Keratinocyte (primary cell): ENCODE measurements at regions not wholly inside any gene's neighbourhood (a gene's known extent, or its start where the extent isn't known, plus 50 kb on each side); places are given as distances from the start of the nearest gene placed in this dataset.

Experiments used
- DNase-seq: peaks from one replicate; pipeline ENCODE4 v3.0.0-alpha.2; 2011; ENCODE audit warnings: low read depth, missing footprints, low spot score
- FAIRE-seq: peaks from 2 replicates; lab custom pipeline; 2011; peaks lifted over from hg19 to GRCh38; lab: Jason Lieb, UNC
- H2AFZ ChIP-seq: 2 replicates; pipeline ENCODE4 v1.6.0; 2012; ENCODE audit warnings: low read length, control low read depth, inconsistent platforms; ENCODE audit not compliant: control insufficient read depth
- H3K27ac ChIP-seq: 2 replicates; pipeline ENCODE4 v1.5.1; 2011; ENCODE audit warnings: low read length; ENCODE audit not compliant: control insufficient read depth, insufficient read depth
- H3K27me3 ChIP-seq: 3 replicates; pipeline ENCODE4 v1.6.0; 2011; ENCODE audit warnings: low read length; ENCODE audit not compliant: control insufficient read depth, insufficient read depth; ENCODE audit errors: extremely low read depth
- H3K36me3 ChIP-seq, 2 experiments: 2 replicates in 1 of 2; 3 replicates in 1 of 2; pipeline ENCODE4 v1.5.1; 2011; ENCODE audit warnings: low read length in 2 of 2, mild to moderate bottlenecking in 1 of 2; ENCODE audit not compliant: control insufficient read depth in 2 of 2, insufficient read depth in 2 of 2; ENCODE audit errors: extremely low read depth in 1 of 2
- H3K4me1 ChIP-seq: 3 replicates; pipeline ENCODE4 v1.5.1; 2011; ENCODE audit warnings: low read length; ENCODE audit not compliant: control insufficient read depth, insufficient read depth; ENCODE audit errors: extremely low read depth
- H3K4me2 ChIP-seq: 3 replicates; pipeline ENCODE4 v1.6.0; 2011; ENCODE audit warnings: low read depth, low read length; ENCODE audit not compliant: control insufficient read depth, insufficient read depth; ENCODE audit errors: extremely low read depth
- H3K4me3 ChIP-seq, 3 experiments: fragments of 200-600 bp in 1 of 3; sonication (generic) in 1 of 3; 2 replicates in 2 of 3; 3 replicates in 1 of 3; pipeline ENCODE4 v1.5.1; 2011 to 2016; ENCODE audit warnings: low read length in 3 of 3, mild to moderate bottlenecking in 3 of 3, control low read depth in 2 of 3, inconsistent platforms in 1 of 3, low read depth in 1 of 3, mixed read lengths in 1 of 3, mixed run types in 1 of 3, moderate library complexity in 1 of 3; ENCODE audit not compliant: control insufficient read depth in 2 of 3, insufficient read depth in 2 of 3; ENCODE audit errors: extremely low read depth in 1 of 3
- H3K79me2 ChIP-seq: 2 replicates; pipeline ENCODE4 v1.6.0; 2012; ENCODE audit warnings: low read length; ENCODE audit not compliant: control insufficient read depth, insufficient read depth
- H3K9ac ChIP-seq: 3 replicates; pipeline ENCODE4 v1.6.0; 2011; ENCODE audit warnings: low read length; ENCODE audit not compliant: control insufficient read depth, insufficient read depth; ENCODE audit errors: extremely low read depth
- H3K9me1 ChIP-seq: 3 replicates; pipeline ENCODE4 v1.6.0; 2011; ENCODE audit warnings: low read length; ENCODE audit not compliant: control insufficient read depth, insufficient read depth; ENCODE audit errors: extremely low read depth
- H3K9me3 ChIP-seq: 2 replicates; pipeline ENCODE4 v1.5.1; 2012; ENCODE audit warnings: low read depth, low read length; ENCODE audit not compliant: control insufficient read depth
- H4K20me1 ChIP-seq: 3 replicates; pipeline ENCODE4 v1.6.0; 2011; ENCODE audit warnings: low read length; ENCODE audit not compliant: control insufficient read depth, insufficient read depth; ENCODE audit errors: extremely low read depth
- CTCF ChIP-seq, 3 experiments: IDR thresholded peaks in 1 of 3; conservative IDR thresholded peaks in 1 of 3; optimal IDR thresholded peaks in 1 of 3; 2 replicates in 2 of 3; 3 replicates in 1 of 3; pipeline versions ENCODE3 to v1.5.1; 2011; ENCODE audit warnings: low read length in 3 of 3, mild to moderate bottlenecking in 3 of 3, moderate library complexity in 2 of 3, control low read depth in 1 of 3, inconsistent platforms in 1 of 3; ENCODE audit not compliant: insufficient read depth in 2 of 3; ENCODE audit errors: extremely low read depth in 1 of 3
- EZH2 ChIP-seq: IDR thresholded peaks from one replicate; pipeline ENCODE4 v1.6.1; 2012; ENCODE audit warnings: inconsistent platforms, mild to moderate bottlenecking, low read length, moderate library complexity
- dilution Hi-C: fragments of 300-500 bp; cut with MboI; formaldehyde crosslinking; loops from one replicate; pipeline ENCODE4 v1.7.0; 2020; ENCODE audit warnings: low sequenced_read_pairs; ENCODE audit not compliant: extremely low pct_ligation_motif_present

DNA sequence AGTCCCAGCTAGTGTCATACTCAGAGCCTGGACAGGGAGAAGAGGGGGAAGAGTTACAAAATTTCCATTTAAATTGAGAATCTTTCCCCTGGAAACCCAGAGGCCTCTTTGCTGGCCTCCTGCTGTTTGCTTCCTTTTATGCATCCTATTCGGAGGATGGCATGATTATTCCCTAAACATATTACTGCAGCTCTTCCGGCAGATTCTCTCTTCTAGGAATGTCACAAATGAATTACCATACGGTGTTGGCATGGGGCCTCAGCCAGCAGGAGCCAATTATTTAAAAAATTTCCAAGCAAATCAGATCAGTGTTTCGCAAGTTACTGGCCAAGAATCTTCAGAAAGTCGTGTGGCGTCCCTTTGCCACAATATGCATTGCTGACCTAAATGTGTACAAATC is 326.7 kb upstream of the NCAM1 start:
- Histone ChIP-seq H3K9me1 (no peaks in the 10 kb centered on the region), H3K4me1 (no peaks in the 10 kb centered on the region), H3K27ac (no peak overlapping the region), H3K36me3 (no peaks in the 10 kb centered on the region), H3K4me3 (no peak overlapping the region), H2AFZ (no peak overlapping the region), H3K27me3 (no peaks in the 10 kb centered on the region), H3K9me3 (no peaks in the 10 kb centered on the region), H3K9ac (no peak overlapping the region), H4K20me1 (no peaks in the 10 kb centered on the region), H3K4me2 (no peak overlapping the region), H3K79me2 (no peaks in the 10 kb centered on the region)
- FAIRE-seq, result no peak
- no peak for TF ChIP-seq EZH2
- TF ChIP-seq CTCF (optimal IDR thresholded peaks at IDR 0.05 in 1 of 3, IDR thresholded peaks at IDR 0.05 in 1 of 3, conservative IDR thresholded peaks at IDR 0.05 in 1 of 3; ENCODE audit: extremely low read depth in 1 of 3, insufficient read depth in 2 of 3, low read length in 3 of 3), result no peak
- DNase-seq, result no peak
- dilution Hi-C loops, result no loop called here

DNA sequence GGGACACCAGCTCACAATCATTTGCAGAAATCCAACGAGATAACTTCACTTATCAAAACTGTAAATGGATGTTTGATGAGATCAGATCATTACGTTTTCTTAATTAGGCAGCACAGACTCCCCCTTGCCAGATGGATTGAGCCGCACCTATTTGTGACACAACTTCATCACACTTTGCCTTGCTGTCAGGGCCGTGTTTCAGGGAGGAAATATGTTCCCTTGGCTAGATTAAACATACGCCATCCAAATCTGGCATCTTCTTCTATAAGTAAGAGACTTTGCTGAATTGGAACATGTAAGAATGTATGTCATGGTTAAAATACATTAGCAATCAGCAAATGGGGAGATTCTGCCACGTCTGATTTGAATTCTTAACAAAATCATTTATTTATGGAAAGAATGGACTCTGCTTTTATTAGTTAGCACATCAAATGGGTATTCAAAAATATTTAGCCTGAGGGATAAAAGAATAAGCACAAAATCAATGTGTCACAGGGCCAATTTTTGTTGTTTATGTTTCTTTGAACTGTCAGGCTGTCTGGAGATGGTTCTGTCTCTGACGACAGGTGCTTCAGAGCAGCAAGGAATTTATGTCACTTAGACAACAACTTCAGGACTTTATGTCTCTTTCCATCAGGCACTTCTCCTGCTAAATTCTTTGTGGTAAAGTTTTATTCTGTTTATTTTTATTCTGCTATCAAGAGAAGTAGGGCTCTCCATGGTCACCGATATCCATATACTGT is 326.1 kb upstream of the NCAM1 start:
- H3K4me1 ChIP-seq, result no peaks in the 10 kb centered on the region
- no peak overlapping the region for H3K4me3 ChIP-seq
- no peak overlapping the region for H3K4me2 ChIP-seq
- H3K9me1 ChIP-seq, result no peaks in the 10 kb centered on the region
- no peaks in the 10 kb centered on the region for H3K27me3 ChIP-seq
- no peaks in the 10 kb centered on the region for H3K9me3 ChIP-seq
- no peak overlapping the region for H2AFZ ChIP-seq
- H3K9ac ChIP-seq, result no peak overlapping the region
- H4K20me1 ChIP-seq, result no peaks in the 10 kb centered on the region
- H3K36me3 ChIP-seq, result no peaks in the 10 kb centered on the region
- FAIRE-seq (no peak), DNase-seq (no peak)
- TF ChIP-seq EZH2 (no peak), CTCF (optimal IDR thresholded peaks at IDR 0.05 in 1 of 3, IDR thresholded peaks at IDR 0.05 in 1 of 3, conservative IDR thresholded peaks at IDR 0.05 in 1 of 3; ENCODE audit: extremely low read depth in 1 of 3, insufficient read depth in 2 of 3, low read length in 3 of 3) (no peak)
- dilution Hi-C loops, result no loop called here
- H3K79me2 ChIP-seq, result no peaks in the 10 kb centered on the region
- no peak overlapping the region for H3K27ac ChIP-seq
